Keratinocyte (primary cell): ENCODE measurements at regions not wholly inside any gene's neighbourhood (a gene's known extent, or its start where the extent isn't known, plus 50 kb on each side); places are given as distances from the start of the nearest gene placed in this dataset.

Experiments
- CTCF ChIP-seq, 3 experiments: IDR thresholded peaks in 1 of 3; conservative IDR thresholded peaks in 1 of 3; optimal IDR thresholded peaks in 1 of 3; 2 replicates in 2 of 3; 3 replicates in 1 of 3; pipeline versions ENCODE3 to v1.5.1; 2011; ENCODE audit warnings: low read length in 3 of 3, mild to moderate bottlenecking in 3 of 3, moderate library complexity in 2 of 3, control low read depth in 1 of 3, inconsistent platforms in 1 of 3; ENCODE audit not compliant: insufficient read depth in 2 of 3; ENCODE audit errors: extremely low read depth in 1 of 3
- EZH2 ChIP-seq: IDR thresholded peaks from one replicate; pipeline ENCODE4 v1.6.1; 2012; ENCODE audit warnings: inconsistent platforms, mild to moderate bottlenecking, low read length, moderate library complexity

- TF ChIP-seq CTCF (optimal IDR thresholded peaks at IDR 0.05 in 1 of 3, IDR thresholded peaks at IDR 0.05 in 1 of 3, conservative IDR thresholded peaks at IDR 0.05 in 1 of 3; ENCODE audit: extremely low read depth in 1 of 3, insufficient read depth in 2 of 3, low read length in 3 of 3) (no peak), EZH2 (no peak)
Observed at GRCh38 chr2:173651891-173652290, 297.2 kb downstream of the CDCA7 start.
